ENCODE measurements at regions not wholly inside any gene's neighbourhood (a gene's known extent, or its start where the extent isn't known, plus 50 kb on each side); places are given as distances from the start of the nearest gene placed in this dataset.

DNA sequence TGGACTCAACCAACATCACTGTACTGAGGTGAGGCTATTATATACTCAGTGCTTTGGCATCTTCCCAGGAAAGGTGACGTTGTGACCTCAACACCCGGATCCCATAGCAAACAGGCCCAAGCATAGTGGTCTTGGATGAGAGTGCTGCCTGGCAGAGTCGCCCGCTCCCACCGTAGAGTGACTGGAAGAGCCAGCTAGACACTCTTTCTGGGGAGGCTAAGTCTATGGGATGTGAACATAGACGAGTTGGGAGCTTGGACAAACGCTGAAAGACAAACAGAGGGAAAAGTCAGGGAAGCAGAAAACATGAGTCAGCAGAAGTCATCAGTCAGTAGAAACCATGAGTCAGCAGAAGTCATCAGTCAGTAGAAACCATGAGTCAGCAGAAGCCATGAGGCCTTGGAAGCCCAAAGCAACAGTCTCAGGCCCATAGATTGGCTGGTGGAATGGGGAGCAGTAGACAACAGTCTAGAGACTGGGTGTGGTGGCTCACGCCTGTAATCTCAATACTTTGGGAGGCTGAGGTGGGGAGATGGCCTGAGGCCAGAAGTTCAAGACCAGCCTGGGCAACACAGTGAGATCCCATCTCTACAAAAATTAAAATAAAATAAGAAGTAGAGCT, 66.4 kb upstream of the MAP1LC3B2 start:
- TF ChIP-seq, protein P1, sequence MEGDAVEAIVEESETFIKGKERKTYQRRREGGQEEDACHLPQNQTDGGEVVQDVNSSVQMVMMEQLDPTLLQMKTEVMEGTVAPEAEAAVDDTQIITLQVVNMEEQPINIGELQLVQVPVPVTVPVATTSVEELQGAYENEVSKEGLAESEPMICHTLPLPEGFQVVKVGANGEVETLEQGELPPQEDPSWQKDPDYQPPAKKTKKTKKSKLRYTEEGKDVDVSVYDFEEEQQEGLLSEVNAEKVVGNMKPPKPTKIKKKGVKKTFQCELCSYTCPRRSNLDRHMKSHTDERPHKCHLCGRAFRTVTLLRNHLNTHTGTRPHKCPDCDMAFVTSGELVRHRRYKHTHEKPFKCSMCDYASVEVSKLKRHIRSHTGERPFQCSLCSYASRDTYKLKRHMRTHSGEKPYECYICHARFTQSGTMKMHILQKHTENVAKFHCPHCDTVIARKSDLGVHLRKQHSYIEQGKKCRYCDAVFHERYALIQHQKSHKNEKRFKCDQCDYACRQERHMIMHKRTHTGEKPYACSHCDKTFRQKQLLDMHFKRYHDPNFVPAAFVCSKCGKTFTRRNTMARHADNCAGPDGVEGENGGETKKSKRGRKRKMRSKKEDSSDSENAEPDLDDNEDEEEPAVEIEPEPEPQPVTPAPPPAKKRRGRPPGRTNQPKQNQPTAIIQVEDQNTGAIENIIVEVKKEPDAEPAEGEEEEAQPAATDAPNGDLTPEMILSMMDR (IDR thresholded peaks at IDR 0.05; ENCODE audit: extremely low read depth, missing control alignments): no peak
- no peak for DNase-seq (ENCODE audit: low spot score)

DNA sequence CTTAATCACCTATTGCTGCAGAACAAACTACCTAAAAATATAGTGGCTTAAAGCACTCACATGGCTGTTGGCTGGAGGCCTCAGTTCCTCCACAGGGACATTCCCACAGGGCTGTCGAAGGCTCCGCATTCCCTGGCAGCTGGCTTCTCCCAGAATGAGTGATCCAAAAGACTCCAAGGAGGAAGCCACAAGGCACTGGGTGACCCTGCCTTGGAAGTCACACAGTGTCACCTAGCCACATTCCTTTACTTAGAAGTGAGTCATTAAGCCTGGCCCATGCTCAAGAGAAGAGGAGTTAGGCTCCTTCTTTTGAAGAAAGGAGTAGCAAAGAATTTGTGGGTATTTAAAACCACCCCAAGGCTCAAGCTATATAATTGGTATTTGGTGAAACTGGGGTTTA, 63.9 kb upstream of the MAP1LC3B2 start:
- DNase-seq (ENCODE audit: low spot score): no peak
- TF ChIP-seq, protein P1 (IDR thresholded peaks at IDR 0.05; ENCODE audit: extremely low read depth, missing control alignments): no peak

DNA sequence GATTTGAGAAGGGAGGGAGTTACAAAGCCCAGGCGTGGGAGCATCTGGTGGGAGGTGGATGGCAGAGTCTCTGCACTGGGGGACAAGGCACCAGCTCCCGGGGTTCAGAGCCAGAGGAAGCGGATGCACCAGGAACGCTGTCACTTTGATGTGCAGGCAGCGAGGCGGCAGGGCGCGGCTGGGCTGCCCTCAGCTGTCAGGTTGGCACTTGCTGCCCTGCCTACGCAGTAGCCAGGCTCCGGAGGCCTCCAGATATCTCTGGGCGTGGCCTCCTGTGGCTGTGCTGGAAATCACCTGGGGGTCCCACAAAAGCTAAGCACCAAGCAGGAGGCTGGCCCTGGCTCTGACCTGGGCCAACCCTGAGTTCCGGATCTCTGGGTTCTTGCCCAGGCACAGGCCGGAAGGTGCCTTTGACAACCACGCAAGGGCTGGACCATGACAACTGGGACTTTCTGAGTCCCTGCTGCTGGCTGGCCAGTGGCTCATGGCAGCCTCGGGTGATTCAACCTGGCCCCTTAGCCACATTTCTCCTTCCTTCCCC, 62.1 kb upstream of the MAP1LC3B2 start:
- TF ChIP-seq, protein P1 (IDR thresholded peaks at IDR 0.05; ENCODE audit: extremely low read depth, missing control alignments): no peak
- DNase-seq (ENCODE audit: low spot score): no peak

DNA sequence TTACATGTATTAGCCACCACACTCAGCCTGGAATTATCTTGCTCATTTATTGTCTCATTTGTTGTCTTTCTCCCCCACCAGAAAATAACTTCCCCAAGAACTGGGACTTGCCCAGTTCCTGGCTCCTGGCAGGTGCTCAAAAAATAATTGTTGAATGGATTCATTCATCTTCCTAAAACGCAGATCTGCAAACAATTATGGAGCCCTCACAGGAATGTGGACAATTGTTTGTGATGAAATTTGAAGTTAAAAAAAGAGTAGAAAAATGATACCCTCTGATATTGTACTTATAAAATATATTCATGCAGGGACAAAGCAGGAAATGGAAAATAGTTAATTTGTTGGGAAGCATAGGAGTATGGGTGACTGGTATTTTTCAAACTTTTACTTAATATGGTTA, 60.7 kb upstream of the MAP1LC3B2 start:
- TF ChIP-seq, protein P1 (IDR thresholded peaks at IDR 0.05; ENCODE audit: extremely low read depth, missing control alignments): no peak
- no peak for DNase-seq (ENCODE audit: low spot score)

DNA sequence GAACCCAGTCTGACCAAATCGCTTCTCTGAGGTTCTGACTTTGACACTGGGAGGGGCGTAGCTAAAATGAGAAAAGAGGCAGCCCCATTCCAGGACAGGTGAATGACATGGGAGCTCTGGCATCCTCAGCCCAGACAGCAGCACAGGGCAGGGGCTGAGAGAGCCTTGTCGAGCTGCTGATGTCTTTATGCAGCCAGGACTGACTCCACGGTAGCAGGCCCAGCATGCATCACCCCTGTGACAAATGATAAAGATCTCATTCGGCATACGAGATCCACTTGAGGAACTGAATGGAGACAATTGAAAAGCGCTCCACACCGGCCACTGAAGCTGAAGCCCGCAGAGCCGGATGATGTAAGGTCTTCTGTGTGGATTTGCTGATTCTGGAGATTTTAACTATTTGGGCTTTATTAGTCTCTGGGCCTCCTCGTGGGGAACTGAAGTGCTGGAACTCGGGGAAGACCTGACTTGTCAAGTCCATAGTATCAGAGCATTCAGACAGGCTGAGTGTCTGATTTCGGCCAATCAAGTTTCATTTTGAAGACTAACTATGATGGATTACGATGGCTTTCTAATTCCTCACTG, 56.9 kb upstream of the MAP1LC3B2 start:
- TF ChIP-seq, protein P1 (IDR thresholded peaks at IDR 0.05; ENCODE audit: extremely low read depth, missing control alignments): no peak
- no peak for DNase-seq (ENCODE audit: low spot score)

DNA sequence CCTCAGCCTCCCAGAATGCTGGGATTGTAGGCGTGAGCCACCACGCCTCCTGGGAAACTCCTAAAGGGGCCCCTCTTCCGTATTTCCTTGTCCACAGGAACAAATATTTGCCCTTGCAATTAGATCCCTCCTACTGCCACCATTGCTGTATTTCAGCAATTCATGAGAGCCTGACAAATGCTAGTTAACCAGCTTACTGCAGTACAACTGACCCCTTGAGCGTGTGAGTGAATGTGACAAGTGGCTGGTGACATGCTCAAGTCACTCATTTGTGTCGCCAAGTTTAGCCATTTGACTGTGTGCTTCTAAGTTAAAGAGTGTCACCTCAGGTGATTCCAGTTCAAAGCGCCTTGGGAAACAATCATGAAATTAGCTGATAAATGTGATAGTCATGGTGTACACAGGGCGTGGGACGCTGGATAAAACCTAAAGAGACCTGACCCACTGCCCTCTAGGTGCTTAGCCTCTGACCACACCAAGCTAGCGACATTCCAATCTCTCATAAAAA, 56.1 kb upstream of the MAP1LC3B2 start:
- TF ChIP-seq, protein P1 (IDR thresholded peaks at IDR 0.05; ENCODE audit: extremely low read depth, missing control alignments): no peak
- DNase-seq (ENCODE audit: low spot score): no peak

DNA sequence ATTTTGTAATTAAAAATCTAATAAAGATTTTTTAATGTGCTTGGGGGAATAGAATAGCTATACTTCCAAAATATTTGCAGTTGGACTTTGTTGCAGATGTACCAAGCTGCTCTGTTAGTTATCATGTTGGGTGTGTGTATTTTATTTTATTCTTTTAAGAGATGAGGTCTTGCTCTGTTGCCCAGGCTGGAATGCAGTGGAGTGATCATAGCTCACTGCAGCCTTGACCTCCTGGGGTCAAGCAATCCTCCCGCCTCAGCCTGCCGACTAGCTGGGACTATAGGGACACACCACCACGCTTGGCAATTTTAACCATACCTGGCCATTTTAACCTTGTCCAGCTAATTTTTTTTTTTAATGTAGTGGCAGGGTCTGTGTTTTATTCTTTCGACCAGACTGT, 54.7 kb upstream of the MAP1LC3B2 start:
- TF ChIP-seq, protein P1 (IDR thresholded peaks at IDR 0.05; ENCODE audit: extremely low read depth, missing control alignments): no peak
- DNase-seq (ENCODE audit: low spot score): no peak
